GM21786 (cell line): ENCODE measurements at regions not wholly inside any gene's neighbourhood (a gene's known extent, or its start where the extent isn't known, plus 50 kb on each side); places are given as distances from the start of the nearest gene placed in this dataset.
"Not testable (repeated sequence)": the region's sequence is repeated elsewhere in the genome, so short reads cannot be mapped to it uniquely, and the experiment has no call there.

Source experiments
- ATAC-seq: cut with Tn5 transposase; IDR thresholded peaks from one replicate; pipeline ENCODE4 v1.9.1; 2021; ENCODE audit not compliant: unreplicated experiment

GRCh38 chr2:195117011-195117410, 540.0 kb upstream of the SLC39A10 start:
- no peak for ATAC-seq

- ATAC-seq = no peak
Measured at GRCh38 chr2:195115738-195116137, 541.3 kb upstream of the SLC39A10 start.

DNA sequence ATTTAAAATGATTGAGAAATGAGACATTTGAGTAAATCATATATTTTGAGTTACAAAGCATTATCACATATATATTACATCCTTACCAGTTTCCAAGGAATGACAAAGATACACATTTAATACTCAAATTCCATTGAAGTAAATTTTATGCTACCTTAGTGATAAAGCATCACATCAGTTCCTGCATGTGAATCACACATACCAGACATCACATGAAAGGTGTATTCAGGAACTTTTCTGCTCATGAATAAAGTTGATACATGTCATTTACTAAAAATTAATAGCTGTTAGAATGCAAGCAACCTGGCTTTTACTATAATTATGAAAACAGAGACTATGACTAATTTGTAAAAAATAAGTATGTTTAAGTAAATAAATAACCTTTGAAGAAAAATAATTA, 548.8 kb upstream of the SLC39A10 start:
- no peak for ATAC-seq

DNA sequence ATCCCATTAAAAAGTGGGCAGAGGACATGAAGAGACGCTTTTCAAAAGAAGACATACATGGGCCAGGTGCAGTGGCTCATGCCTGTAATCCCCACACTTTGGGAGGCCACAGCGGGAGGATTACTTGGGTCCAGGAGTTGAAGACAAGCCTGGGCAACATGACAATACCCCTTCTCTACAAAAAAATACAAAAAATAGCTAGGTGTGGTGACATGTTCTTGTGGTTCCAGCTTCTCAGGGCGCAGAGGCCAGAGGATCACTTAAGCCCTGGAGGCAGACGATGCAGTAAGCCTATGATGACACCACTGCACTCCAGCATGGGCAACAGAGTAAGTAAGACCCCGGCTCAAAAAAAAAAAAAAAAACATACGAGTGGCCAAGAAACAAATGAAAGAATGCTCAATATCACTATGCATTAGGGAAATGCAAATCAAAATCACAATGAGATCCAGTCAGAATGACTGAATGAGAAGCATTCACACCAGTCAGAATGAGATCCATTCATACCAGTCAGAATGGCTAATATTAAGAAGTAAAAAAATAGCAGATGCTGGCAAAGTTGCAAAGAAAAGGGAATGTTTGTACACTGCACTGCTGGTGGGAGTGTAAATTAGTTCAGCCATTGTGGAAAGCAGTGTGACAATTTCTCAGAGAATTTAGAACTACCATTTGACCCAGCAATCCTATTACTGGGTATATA, 550.2 kb upstream of the SLC39A10 start:
- no peak for ATAC-seq

GRCh38 chr2:195105581-195105980, 551.4 kb upstream of the SLC39A10 start:
- no peak for ATAC-seq

- ATAC-seq = peak; percentile 49
Measured at GRCh38 chr2:195094330-195094729, 562.7 kb upstream of the SLC39A10 start.

DNA sequence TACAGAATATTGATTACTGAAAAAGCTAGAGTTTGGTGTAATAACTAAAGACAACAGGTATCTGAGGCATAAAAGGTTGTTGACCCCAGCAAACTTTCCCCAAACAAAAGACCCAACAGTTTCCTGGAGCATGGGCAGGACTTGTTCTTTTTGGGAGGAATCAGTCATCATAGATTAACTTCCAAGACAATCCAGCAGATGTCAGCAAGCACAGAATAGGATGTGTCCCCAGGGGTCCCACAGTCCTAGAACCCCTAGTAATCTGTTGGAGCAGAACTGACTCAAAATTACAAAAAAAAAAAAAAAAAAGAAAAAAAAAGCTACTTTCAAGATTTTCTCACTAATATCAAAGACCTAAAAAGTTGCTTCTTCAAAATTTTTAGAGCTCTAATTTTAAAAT, 564.7 kb upstream of the SLC39A10 start:
- no peak for ATAC-seq

DNA sequence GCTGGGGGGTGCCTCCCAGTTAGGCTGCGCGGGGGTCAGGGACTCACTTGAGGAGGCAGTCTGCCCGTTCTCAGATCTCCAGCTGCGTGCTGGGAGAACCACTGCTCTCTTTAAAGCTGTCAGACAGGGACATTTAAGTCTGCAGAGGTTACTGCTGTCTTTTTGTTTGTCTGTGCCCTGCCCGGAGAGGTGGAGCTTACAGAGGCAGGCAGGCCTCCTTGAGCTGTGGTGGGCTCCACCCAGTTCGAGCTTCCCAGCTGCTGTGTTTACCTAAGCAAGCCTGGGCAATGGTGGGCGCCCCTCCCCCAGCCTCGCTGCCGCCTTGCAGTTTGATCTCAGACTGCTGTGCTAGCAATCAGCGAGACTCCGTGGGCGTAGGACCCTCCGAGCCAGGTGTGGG, 584.2 kb upstream of the SLC39A10 start:
- ATAC-seq = not testable (repeated sequence)

DNA sequence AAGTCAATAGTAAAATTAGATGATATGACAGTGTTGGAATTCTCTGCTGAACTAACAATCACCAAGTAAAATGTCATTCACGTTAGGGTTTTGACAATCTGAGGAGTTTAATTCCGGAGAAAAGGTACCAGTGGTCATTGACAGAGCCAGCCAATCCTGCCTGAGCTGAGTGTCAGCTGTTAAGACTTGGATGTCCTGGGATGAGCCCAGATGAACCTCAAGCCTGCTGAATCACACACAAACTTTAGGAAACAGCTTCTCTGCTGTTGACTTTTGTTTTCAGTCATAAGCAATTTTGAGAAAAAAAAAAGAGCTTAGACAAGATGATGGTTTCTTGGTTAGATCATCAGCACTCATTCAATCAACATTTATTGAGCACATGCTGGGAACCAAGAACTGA, 600.0 kb upstream of the SLC39A10 start:
- no peak for ATAC-seq

DNA sequence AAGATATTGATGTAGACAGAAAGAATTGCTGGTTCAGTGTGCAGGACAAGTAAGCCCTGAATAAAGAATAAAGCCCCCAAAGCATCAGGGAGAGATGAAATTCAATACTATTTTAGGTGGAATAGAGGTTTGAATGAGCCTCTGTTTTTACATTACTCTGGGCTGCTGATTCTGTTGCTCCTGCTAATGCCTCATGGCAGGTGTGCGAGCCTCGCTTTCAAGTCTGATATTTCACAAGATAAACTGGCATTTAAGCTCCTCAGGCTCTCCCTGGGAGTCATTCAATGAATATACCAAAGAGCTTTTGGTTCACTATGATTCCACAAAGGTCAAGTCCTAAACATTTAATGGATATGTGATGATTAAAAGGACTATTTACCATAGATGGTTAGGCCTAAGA, 601.0 kb upstream of the SLC39A10 start:
- no peak for ATAC-seq

GRCh38 chr2:195051401-195051800, 605.6 kb upstream of the SLC39A10 start:
- no peak for ATAC-seq

DNA sequence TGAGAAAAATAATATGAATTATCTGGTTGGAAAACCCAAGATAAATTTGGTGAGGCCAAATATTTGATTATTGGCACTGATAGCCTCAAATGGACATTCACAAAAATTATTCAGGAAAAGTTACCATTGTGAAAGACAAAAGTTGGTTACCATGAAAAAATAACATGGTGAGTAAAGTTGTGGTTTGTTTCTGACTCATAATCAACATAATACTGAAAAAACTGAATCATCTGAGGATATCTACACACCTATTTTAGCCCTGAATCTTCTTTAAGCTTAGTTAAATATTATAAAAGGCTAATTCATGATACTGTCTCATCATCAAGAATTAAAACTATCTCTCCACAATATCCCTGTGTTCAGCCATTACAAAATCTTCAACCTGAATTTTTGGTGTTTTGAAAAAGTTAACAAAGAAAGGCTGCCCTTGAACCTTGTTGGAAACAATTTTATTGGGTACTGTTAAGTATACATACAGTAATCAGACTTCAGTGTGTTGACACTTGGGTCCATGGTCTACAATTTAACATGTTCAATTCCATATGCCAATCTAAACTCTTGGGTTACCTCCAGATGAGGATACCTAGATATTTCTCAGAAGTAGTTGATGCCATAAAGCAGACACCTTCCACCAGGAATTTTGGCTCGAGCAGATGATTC, 607.5 kb upstream of the SLC39A10 start:
- peak; percentile 85 for ATAC-seq

- ATAC-seq = no peak
Measured at GRCh38 chr2:195047955-195048354, 609.1 kb upstream of the SLC39A10 start.

DNA sequence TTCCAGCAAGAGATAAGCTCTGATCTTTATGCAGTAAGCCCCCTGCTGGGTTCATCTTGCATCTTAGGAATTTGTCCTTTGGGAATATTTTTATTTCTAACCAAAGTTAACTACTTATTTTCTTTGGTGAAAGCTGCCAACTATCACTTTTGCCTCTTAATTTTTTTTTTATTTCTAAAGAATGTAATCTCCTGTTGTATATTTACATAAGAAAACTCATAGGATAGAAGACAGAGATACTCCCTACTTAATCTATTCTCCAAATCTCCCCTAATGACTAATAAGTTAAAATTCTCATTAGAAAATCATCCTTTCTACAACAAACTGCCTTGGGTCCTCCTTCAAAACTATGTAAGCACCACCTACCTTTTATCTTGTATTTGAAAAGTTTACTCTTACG, 612.2 kb upstream of the SLC39A10 start:
- ATAC-seq = no peak

DNA sequence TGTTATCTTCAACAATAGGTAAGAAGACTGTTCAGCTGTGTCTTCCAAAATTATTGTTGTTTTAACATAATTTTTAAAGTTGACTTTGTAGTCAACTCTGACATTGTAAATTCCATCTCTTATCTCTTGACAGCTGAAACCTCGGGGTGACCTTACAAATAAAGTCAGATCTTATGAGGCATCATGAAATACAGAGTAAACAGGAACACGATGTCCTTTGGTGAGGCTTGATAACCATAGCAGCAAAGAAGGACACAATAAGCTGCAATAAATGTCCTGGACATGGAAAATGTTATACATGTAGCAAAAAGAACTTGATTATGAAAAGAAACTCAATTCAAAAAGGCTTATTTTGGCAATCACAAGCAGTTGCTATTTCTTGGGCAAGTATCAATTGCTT, 618.9 kb upstream of the SLC39A10 start:
- ATAC-seq = no peak

DNA sequence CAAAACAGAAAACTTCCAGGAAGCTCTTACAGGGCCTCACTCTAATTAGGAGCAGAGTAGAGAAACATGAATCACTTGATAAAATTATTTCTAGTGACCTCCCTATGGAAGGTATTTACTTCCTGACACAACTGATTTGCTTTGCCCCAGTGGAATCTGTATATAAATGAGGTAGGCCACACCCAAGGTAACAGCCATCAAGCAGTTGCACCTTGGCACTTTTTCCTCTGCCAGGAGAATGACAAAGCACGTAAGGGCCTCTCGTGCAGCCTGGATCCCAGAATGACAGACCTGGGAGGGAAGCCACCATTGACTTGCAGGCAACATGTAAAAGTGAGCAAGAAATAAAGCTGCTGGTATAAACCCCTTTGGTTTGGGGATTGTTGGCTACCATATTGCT, 620.0 kb upstream of the SLC39A10 start:
- ATAC-seq = no peak

DNA sequence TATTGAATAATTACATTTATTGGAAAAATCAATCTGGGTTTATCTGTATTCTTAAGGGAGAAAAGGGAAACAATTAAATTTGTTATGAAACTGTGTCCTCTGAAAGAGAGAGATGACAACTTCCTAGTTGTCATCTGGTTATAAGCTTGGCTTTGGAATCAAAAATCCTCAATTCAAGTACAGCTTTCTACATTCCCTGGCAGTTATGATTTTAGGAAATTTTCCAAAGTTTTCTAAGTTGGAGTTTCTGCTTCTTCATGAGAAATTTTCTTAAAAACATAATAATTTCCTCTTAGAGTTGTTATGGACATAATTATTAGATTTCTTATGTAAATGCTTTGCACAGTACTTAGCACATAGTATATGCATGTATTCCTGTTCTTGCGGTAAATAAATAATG, 625.6 kb upstream of the SLC39A10 start:
- no peak for ATAC-seq

DNA sequence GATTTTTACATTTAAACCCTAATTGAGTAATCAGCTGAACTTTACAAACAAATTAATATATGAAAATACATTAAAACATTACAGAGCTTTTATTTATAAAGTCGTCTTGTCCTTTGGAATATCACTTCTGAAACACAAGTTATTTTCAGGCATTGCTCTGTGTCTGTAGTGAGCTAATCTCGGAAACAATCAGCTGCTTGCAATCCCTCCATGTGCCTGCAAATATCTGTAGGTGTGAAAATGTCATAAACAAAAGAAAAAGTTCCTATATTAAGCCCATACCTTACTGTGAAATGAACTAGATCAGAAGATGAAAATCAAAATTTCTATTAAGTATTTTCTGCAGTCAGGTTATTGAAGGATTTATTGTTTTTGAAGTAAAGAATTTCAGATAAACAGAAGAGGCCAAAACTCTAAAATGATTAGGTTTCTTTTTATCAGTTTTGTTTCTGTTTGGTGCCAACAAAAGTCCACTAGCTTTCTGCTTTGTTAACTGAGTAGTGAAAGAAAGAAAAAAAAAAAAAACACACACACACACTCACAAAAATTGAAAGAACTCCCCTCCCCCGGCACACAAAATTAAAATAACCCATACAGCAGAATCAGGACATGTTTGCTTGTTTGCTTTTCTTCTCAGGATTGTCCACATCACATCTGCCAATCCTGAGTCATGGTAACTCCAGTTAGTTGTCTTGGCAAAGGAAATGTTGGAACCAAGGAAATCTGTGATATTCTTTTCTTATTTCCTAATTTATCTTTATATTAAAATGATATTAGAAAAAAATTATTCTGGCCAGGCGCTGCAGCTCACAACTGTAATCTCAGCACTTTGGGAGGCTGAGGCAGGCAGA, 627.0 kb upstream of the SLC39A10 start:
- ATAC-seq = no peak

DNA sequence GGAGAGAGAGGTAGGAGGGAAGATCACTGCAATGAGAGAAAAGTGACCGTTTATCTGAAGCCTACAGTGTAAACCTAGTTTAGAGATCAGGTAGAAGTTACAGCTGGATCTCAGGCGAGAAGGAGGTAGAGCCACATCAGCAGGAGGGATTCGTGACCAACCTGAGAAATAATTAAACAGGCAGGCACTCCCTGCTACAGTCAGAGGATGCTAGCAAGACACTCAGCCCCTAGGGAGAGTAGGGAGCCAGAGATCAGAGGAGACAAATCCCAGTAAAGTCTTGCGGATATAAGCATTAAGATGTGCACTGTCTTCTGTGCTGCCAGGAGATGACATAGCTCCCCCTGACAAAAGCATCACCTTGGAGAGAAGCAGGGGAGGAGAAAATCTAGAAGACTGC, 629.1 kb upstream of the SLC39A10 start:
- no peak for ATAC-seq

DNA sequence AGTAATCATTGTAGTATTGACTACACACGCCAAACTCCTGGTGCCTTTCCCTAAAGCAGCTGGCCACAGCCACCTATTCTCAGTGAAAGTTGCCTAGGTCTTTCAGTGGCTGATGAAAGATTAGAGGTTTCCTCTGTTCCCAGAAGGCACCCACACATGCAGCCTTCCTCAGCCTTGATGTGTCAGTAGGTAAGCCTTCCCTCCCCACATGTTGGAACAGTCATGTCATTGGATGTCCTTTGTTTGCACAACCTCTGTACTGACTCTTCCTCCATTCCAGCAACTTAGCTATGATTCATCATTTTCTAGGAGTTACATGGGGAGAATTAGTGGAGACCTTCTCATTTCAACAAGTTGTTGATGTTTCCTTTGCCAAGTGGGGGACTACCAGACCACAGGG, 630.8 kb upstream of the SLC39A10 start:
- no peak for ATAC-seq

- ATAC-seq = no peak
Measured at GRCh38 chr2:195022508-195022830, 634.6 kb upstream of the SLC39A10 start.
